HEK293 (cell line): ENCODE measurements at regions not wholly inside any gene's neighbourhood (a gene's known extent, or its start where the extent isn't known, plus 50 kb on each side); places are given as distances from the start of the nearest gene placed in this dataset.

Source experiments
- CTCF ChIA-PET: fragments of 350-600 bp; formaldehyde crosslinking; extraction: SDS; loops from one replicate; lab custom pipeline; 2021; ENCODE audit warnings: antibody characterized with exemption; lab: Yijun Ruan, JAX
- POLR2A ChIA-PET: fragments of 300-600 bp; formaldehyde crosslinking; extraction: SDS; loops from one replicate; lab custom pipeline; 2020; ENCODE audit warnings: antibody characterized with exemption, inconsistent platforms; lab: Yijun Ruan, JAX
- H3K27ac ChIP-seq: fragments of 200-500 bp; sonication (Bioruptor generic); 2 replicates; pipeline ENCODE4 v1.5.1; 2014; ENCODE audit warnings: low read depth, low read length, control low read depth, inconsistent platforms; ENCODE audit errors: extremely low read depth
- H3K36me3 ChIP-seq, 2 experiments: fragments of 200-500 bp in 1 of 2; sonication (Bioruptor generic) in 1 of 2; 1 replicate in 1 of 2; 2 replicates in 1 of 2; pipeline ENCODE4 v1.5.1; 2014 to 2017; ENCODE audit warnings: inconsistent platforms in 2 of 2, low read length in 2 of 2; ENCODE audit not compliant: control insufficient read depth in 2 of 2, insufficient read depth in 1 of 2
- H3K4me1 ChIP-seq: fragments of 200-500 bp; sonication (Bioruptor generic); 2 replicates; pipeline ENCODE4 v1.5.1; 2014; ENCODE audit warnings: mild to moderate bottlenecking, low read length, inconsistent platforms; ENCODE audit not compliant: control insufficient read depth, insufficient read depth
- H3K4me3 ChIP-seq: 2 replicates; pipeline ENCODE4 v1.5.1; 2011; ENCODE audit warnings: low read depth, mild to moderate bottlenecking, control low read depth, low read length, moderate library complexity
- H3K9me3 ChIP-seq: fragments of 200-500 bp; sonication (Bioruptor generic); 2 replicates; pipeline ENCODE4 v1.5.1; 2014; ENCODE audit warnings: low read depth, low read length, inconsistent platforms; ENCODE audit not compliant: control insufficient read depth, insufficient read depth
- OVOL3 ChIP-seq: fragments of 450-650 bp; formaldehyde crosslinking; IDR thresholded peaks from 2 replicates; pipeline ENCODE4 v1.5.1; 2016; ENCODE audit warnings: missing biosample characterization, missing genetic modification characterization
- SCRT2 ChIP-seq: fragments of 450-650 bp; formaldehyde crosslinking; IDR thresholded peaks from 2 replicates; pipeline ENCODE4 v1.5.1; 2016; ENCODE audit warnings: missing biosample characterization, missing genetic modification characterization
- ZBTB20 ChIP-seq: fragments of 450-650 bp; formaldehyde crosslinking; IDR thresholded peaks from 2 replicates; pipeline ENCODE4 v1.5.1; 2016; ENCODE audit warnings: missing biosample characterization, missing genetic modification characterization
- ZBTB21 ChIP-seq: fragments of 450-650 bp; formaldehyde crosslinking; IDR thresholded peaks from 2 replicates; pipeline ENCODE4 v1.5.1; 2017; ENCODE audit warnings: missing biosample characterization, missing genetic modification characterization
- ZFP69B ChIP-seq: fragments of 450-650 bp; formaldehyde crosslinking; IDR thresholded peaks from 2 replicates; pipeline ENCODE4 v1.5.1; 2016; ENCODE audit warnings: missing biosample characterization, missing genetic modification characterization
- ZNF121 ChIP-seq: fragments of 450-650 bp; formaldehyde crosslinking; IDR thresholded peaks from 2 replicates; pipeline ENCODE4 v1.5.1; 2016; ENCODE audit warnings: missing biosample characterization, missing genetic modification characterization
- ZNF132 ChIP-seq: fragments of 450-650 bp; formaldehyde crosslinking; IDR thresholded peaks from 2 replicates; pipeline ENCODE4 v1.5.1; 2017; ENCODE audit warnings: missing biosample characterization, missing genetic modification characterization, borderline replicate concordance
- ZNF16 ChIP-seq: fragments of 450-650 bp; formaldehyde crosslinking; IDR thresholded peaks from 2 replicates; pipeline ENCODE4 v1.5.1; 2016; ENCODE audit warnings: low read depth, missing biosample characterization, missing genetic modification characterization
- ZNF18 ChIP-seq: fragments of 450-650 bp; formaldehyde crosslinking; IDR thresholded peaks from 2 replicates; pipeline ENCODE4 v1.5.1; 2016; ENCODE audit warnings: missing biosample characterization, missing genetic modification characterization
- ZNF211 ChIP-seq: fragments of 450-650 bp; formaldehyde crosslinking; IDR thresholded peaks from 2 replicates; pipeline ENCODE4 v1.5.1; 2016; ENCODE audit warnings: low read depth, missing biosample characterization, missing genetic modification characterization
- ZNF354C ChIP-seq: fragments of 450-650 bp; formaldehyde crosslinking; IDR thresholded peaks from 2 replicates; pipeline ENCODE4 v1.5.1; 2016; ENCODE audit warnings: missing biosample characterization, missing genetic modification characterization, low read depth, borderline replicate concordance
- ZNF362 ChIP-seq: fragments of 450-650 bp; formaldehyde crosslinking; IDR thresholded peaks from 2 replicates; pipeline ENCODE4 v1.5.1; 2016; ENCODE audit warnings: missing biosample characterization, missing genetic modification characterization
- ZNF404 ChIP-seq: fragments of 450-650 bp; formaldehyde crosslinking; IDR thresholded peaks from 2 replicates; pipeline ENCODE4 v1.5.1; 2017; ENCODE audit warnings: missing biosample characterization, missing genetic modification characterization
- ZNF433 ChIP-seq: fragments of 450-650 bp; formaldehyde crosslinking; IDR thresholded peaks from 2 replicates; pipeline ENCODE4 v1.5.1; 2016; ENCODE audit warnings: missing biosample characterization, missing genetic modification characterization, low read depth
- ZNF513 ChIP-seq: fragments of 450-650 bp; IDR thresholded peaks from 2 replicates; pipeline ENCODE4 v1.5.1; 2018; ENCODE audit warnings: missing biosample characterization, missing genetic modification characterization
- ZNF623 ChIP-seq: fragments of 450-650 bp; formaldehyde crosslinking; IDR thresholded peaks from 2 replicates; pipeline ENCODE4 v1.5.1; 2016; ENCODE audit warnings: missing biosample characterization, missing genetic modification characterization
- ZNF658 ChIP-seq: fragments of 450-650 bp; formaldehyde crosslinking; IDR thresholded peaks from 2 replicates; pipeline ENCODE4; 2016; ENCODE audit warnings: missing biosample characterization, missing genetic modification characterization
- ZNF768 ChIP-seq: fragments of 450-650 bp; formaldehyde crosslinking; IDR thresholded peaks from 2 replicates; pipeline ENCODE4 v1.5.1; 2018; ENCODE audit warnings: missing biosample characterization, mild to moderate bottlenecking, missing genetic modification characterization
- ZNF785 ChIP-seq: fragments of 450-650 bp; formaldehyde crosslinking; IDR thresholded peaks from 2 replicates; pipeline ENCODE4 v1.5.1; 2016; ENCODE audit warnings: missing biosample characterization, missing genetic modification characterization
- ZSCAN16 ChIP-seq: fragments of 450-650 bp; formaldehyde crosslinking; IDR thresholded peaks from 2 replicates; pipeline ENCODE4 v1.5.1; 2016; ENCODE audit warnings: missing biosample characterization, missing genetic modification characterization
- ZSCAN18 ChIP-seq: fragments of 450-650 bp; formaldehyde crosslinking; IDR thresholded peaks from 2 replicates; pipeline ENCODE4 v1.5.1; 2016; ENCODE audit warnings: missing biosample characterization, missing genetic modification characterization
- ZXDB ChIP-seq: fragments of 450-650 bp; formaldehyde crosslinking; IDR thresholded peaks from 2 replicates; pipeline ENCODE4 v1.5.1; 2016; ENCODE audit warnings: missing biosample characterization, missing genetic modification characterization
- TF ChIP-seq, protein P1 (sequence below): fragments of 450-650 bp; IDR thresholded peaks from 2 replicates; pipeline ENCODE4 v1.5.1; 2018; ENCODE audit warnings: missing biosample characterization, mild to moderate bottlenecking, missing genetic modification characterization
- TF ChIP-seq, protein P2 (sequence below): fragments of 450-650 bp; formaldehyde crosslinking; IDR thresholded peaks from 2 replicates; pipeline ENCODE4 v1.5.0; 2017; ENCODE audit warnings: missing biosample characterization, missing genetic modification characterization, borderline replicate concordance

DNA sequence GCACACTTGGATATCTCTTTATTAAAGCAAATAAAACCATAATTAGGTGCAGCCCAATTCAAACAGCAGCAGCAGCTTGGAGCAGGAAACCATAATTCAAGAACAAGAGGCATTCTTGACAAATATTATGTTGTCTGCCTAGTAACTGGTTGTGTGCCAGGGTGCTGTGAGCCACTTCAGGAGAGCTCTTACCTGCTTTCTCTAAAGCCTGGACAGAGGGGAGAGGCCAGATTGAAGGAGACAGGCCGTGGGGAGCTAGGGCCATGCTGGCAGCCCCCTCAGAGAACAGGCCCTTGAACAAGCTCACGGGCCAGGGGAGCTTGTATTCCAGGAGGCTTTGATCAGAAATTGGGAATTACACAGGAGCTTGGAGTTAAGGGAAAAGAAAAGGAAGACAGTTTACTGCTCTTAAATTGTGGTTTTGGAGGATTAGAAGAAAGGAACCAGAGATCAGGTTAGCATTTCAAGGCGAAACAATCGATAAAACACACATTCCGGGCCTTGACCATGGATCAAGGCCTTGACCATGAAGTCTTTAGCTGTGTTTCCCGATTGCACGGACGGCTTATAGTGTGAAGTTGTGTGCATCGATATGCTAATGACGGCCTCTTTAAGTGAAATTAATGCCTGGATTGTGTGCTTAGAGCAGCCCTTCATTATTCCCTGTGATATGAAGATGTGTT is 69.8 kb upstream of the NKX2-2 start:
- Histone ChIP-seq H3K4me3 (no peak overlapping the region), H3K9me3 (no peaks in the 10 kb centered on the region), H3K27ac (no peak overlapping the region), H3K4me1 (no peaks in the 10 kb centered on the region), H3K36me3 (no peaks in the 10 kb centered on the region)
- TF ChIP-seq, protein P1, sequence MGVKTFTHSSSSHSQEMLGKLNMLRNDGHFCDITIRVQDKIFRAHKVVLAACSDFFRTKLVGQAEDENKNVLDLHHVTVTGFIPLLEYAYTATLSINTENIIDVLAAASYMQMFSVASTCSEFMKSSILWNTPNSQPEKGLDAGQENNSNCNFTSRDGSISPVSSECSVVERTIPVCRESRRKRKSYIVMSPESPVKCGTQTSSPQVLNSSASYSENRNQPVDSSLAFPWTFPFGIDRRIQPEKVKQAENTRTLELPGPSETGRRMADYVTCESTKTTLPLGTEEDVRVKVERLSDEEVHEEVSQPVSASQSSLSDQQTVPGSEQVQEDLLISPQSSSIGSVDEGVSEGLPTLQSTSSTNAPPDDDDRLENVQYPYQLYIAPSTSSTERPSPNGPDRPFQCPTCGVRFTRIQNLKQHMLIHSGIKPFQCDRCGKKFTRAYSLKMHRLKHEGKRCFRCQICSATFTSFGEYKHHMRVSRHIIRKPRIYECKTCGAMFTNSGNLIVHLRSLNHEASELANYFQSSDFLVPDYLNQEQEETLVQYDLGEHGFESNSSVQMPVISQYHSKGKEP (tag by site-specific recombination), result no peak
- TF ChIP-seq ZNF513 (tag by site-specific recombination) (no peak), ZBTB21 (no peak), ZNF768 (no peak), ZXDB (no peak), ZSCAN16 (tag by site-specific recombination) (no peak), ZNF132 (no peak), ZNF211 (tag by site-specific recombination) (no peak), ZNF362 (no peak), ZNF121 (tag by site-specific recombination) (no peak), ZNF433 (tag by site-specific recombination) (no peak), ZNF404 (no peak), SCRT2 (tag by site-specific recombination) (no peak)
- ChIA-PET CTCF (interaction anchor here (2.0 kb wide), 1 partner anchor 12 kb away, joined by 13 read pairs; no protein-coding TSS in a partner anchor), POLR2A (no interaction called here)

DNA sequence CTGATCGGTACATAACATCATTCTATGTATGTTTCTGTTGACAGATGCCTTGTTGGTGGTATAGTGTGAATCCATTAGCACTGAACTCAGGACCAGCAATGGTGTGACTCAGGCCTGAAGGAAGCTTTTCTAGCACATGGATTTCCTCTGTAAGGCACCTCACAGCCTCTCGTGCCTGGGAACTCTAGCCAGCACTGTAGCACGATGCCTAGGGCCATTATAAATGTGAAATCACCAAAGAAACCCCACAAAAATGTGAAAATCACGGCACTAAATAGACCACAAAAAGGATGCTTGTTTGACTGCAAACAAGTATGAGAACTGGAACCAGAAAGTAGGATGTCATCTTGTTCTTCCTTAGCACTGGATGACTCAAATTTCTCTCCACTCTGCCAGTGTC is 63.7 kb upstream of the NKX2-2 start:
- no peak overlapping the region for H3K4me3 ChIP-seq
- TF ChIP-seq ZBTB20 (tag by site-specific recombination) (no peak), ZNF211 (tag by site-specific recombination) (no peak), ZNF658 (no peak), ZNF623 (tag by site-specific recombination) (no peak), ZNF785 (no peak), ZFP69B (tag by site-specific recombination) (no peak), ZNF16 (tag by site-specific recombination) (no peak), ZNF354C (tag by site-specific recombination) (no peak), OVOL3 (tag by site-specific recombination) (no peak), ZNF18 (tag by site-specific recombination) (no peak), ZSCAN18 (no peak)
- TF ChIP-seq, protein P2, sequence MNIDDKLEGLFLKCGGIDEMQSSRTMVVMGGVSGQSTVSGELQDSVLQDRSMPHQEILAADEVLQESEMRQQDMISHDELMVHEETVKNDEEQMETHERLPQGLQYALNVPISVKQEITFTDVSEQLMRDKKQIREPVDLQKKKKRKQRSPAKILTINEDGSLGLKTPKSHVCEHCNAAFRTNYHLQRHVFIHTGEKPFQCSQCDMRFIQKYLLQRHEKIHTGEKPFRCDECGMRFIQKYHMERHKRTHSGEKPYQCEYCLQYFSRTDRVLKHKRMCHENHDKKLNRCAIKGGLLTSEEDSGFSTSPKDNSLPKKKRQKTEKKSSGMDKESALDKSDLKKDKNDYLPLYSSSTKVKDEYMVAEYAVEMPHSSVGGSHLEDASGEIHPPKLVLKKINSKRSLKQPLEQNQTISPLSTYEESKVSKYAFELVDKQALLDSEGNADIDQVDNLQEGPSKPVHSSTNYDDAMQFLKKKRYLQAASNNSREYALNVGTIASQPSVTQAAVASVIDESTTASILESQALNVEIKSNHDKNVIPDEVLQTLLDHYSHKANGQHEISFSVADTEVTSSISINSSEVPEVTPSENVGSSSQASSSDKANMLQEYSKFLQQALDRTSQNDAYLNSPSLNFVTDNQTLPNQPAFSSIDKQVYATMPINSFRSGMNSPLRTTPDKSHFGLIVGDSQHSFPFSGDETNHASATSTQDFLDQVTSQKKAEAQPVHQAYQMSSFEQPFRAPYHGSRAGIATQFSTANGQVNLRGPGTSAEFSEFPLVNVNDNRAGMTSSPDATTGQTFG, result no peak

More for the DNA sequence above, 63.7 kb upstream of the NKX2-2 start:
- ChIA-PET POLR2A (no interaction called here), CTCF (interaction anchor here (0.6 kb wide), 1 partner anchor 11 kb away, joined by 3 read pairs; no protein-coding TSS in a partner anchor)
- Histone ChIP-seq H3K27ac (no peak overlapping the region), H3K9me3 (no peaks in the 10 kb centered on the region), H3K36me3 (no peaks in the 10 kb centered on the region), H3K4me1 (no peaks in the 10 kb centered on the region)
